H1 (cell line): ENCODE measurements at regions not wholly inside any gene's neighbourhood (a gene's known extent, or its start where the extent isn't known, plus 50 kb on each side); places are given as distances from the start of the nearest gene placed in this dataset.

Source experiments
- CTCF ChIA-PET: fragments of 300-600 bp; sonication (Branson Sonifier 250); formaldehyde crosslinking; loops from one replicate; lab custom pipeline; 2021; ENCODE audit not compliant: partially characterized antibody; lab: Charles Lee
- POLR2A ChIA-PET: fragments of 300-600 bp; sonication (Branson Sonifier 250); formaldehyde crosslinking; loops from one replicate; lab custom pipeline; 2021; ENCODE audit warnings: inconsistent platforms; ENCODE audit not compliant: partially characterized antibody; lab: Charles Lee
- DNase-seq, 2 experiments: peaks; one replicate each; pipeline versions ENCODE4 v3.0.0 to v3.0.0-alpha.2; 2010 to 2022; ENCODE audit warnings: low spot score in 2 of 2, low read depth in 1 of 2, mixed read lengths in 1 of 2
- FAIRE-seq: peaks from 2 replicates; lab custom pipeline; 2011; peaks lifted over from hg19 to GRCh38; lab: Jason Lieb, UNC
- H2AFZ ChIP-seq: 2 replicates; pipeline ENCODE4 v1.8.1; 2012; ENCODE audit warnings: low read length, inconsistent platforms
- H2AK5ac ChIP-seq: 2 replicates; pipeline ENCODE4 v1.6.1; 2013; ENCODE audit warnings: low read depth, low read length
- H2BK120ac ChIP-seq: replicated peaks from 2 replicates; pipeline ENCODE3; 2013; ENCODE audit warnings: low read depth, low read length, inconsistent platforms
- H2BK12ac ChIP-seq: 2 replicates; pipeline ENCODE4 v1.6.1; 2013; ENCODE audit warnings: low read depth, low read length
- H2BK15ac ChIP-seq: 2 replicates; pipeline ENCODE4 v1.6.1; 2013; ENCODE audit warnings: low read length
- H2BK20ac ChIP-seq: 2 replicates; pipeline ENCODE4 v1.6.1; 2013; ENCODE audit warnings: low read length
- H2BK5ac ChIP-seq: 2 replicates; pipeline ENCODE4 v1.6.1; 2013; ENCODE audit warnings: low read depth, low read length
- H3K14ac ChIP-seq: 2 replicates; pipeline ENCODE4 v1.6.1; 2013; ENCODE audit warnings: inconsistent platforms; ENCODE audit not compliant: insufficient read length
- H3K18ac ChIP-seq: 2 replicates; pipeline ENCODE4 v1.6.1; 2013; ENCODE audit warnings: low read length; ENCODE audit errors: extremely low read depth
- H3K23ac ChIP-seq: 2 replicates; pipeline ENCODE4 v1.6.1; 2013; ENCODE audit warnings: inconsistent platforms; ENCODE audit not compliant: insufficient read length
- H3K23me2 ChIP-seq: 2 replicates; pipeline ENCODE4 v1.6.1; 2013; ENCODE audit warnings: low read depth, low read length
- H3K27ac ChIP-seq: 2 replicates; pipeline ENCODE4 v1.6.1; 2011; ENCODE audit warnings: low read depth, low read length, inconsistent platforms
- H3K27me3 ChIP-seq, 4 experiments: replicated peaks in 1 of 4; 1 replicate in 1 of 4; 2 replicates in 3 of 4; pipeline versions ENCODE4 v1.6.1 to v1.8.1; 2011 to 2013; ENCODE audit warnings: low read length in 3 of 4, mild to moderate bottlenecking in 3 of 4, inconsistent platforms in 2 of 4, mixed read lengths in 2 of 4, moderate library complexity in 1 of 4; ENCODE audit not compliant: control insufficient read depth in 3 of 4, insufficient read depth in 3 of 4; ENCODE audit errors: extremely low read depth in 1 of 4
- H3K36me3 ChIP-seq, 4 experiments: 2 replicates each; pipeline versions ENCODE4 v1.6.1 to v1.8.1; 2011 to 2013; ENCODE audit warnings: mild to moderate bottlenecking in 4 of 4, low read length in 3 of 4, moderate library complexity in 2 of 4, control low read depth in 1 of 4, inconsistent platforms in 1 of 4; ENCODE audit not compliant: insufficient read depth in 4 of 4, control insufficient read depth in 2 of 4
- H3K4ac ChIP-seq: replicated peaks from 2 replicates; pipeline ENCODE3; 2013; ENCODE audit warnings: low read length, low read depth, mixed read lengths, inconsistent platforms; ENCODE audit not compliant: insufficient read length
- H3K4me1 ChIP-seq, 4 experiments: replicated peaks in 1 of 4; 1 replicate in 1 of 4; 2 replicates in 3 of 4; pipeline versions ENCODE4 v1.6.1 to v1.8.1; 2011 to 2013; ENCODE audit warnings: low read length in 3 of 4, inconsistent platforms in 2 of 4, mixed read lengths in 1 of 4; ENCODE audit not compliant: insufficient read depth in 4 of 4, control insufficient read depth in 3 of 4
- H3K4me2 ChIP-seq, 2 experiments: 2 replicates each; pipeline versions ENCODE4 v1.6.1 to v1.8.1; 2011 to 2013; ENCODE audit warnings: low read depth in 2 of 2, low read length in 2 of 2, control low read depth in 1 of 2, inconsistent platforms in 1 of 2, mild to moderate bottlenecking in 1 of 2; ENCODE audit not compliant: insufficient read depth in 1 of 2
- H3K4me3 ChIP-seq, 4 experiments: fragments of 200-600, 300-600 bp in 1 of 4; sonication (generic), shearing (Covaris generic), sonication (Bioruptor Twin) in 1 of 4; 2 replicates each; pipeline versions ENCODE4 v1.5.1 to v1.8.1; 2011 to 2016; ENCODE audit warnings: low read length in 4 of 4, low read depth in 3 of 4, control low read depth in 2 of 4, inconsistent platforms in 2 of 4, mild to moderate bottlenecking in 2 of 4, mixed read lengths in 1 of 4, moderate library complexity in 1 of 4; ENCODE audit not compliant: insufficient read depth in 2 of 4; ENCODE audit errors: extremely low read depth in 1 of 4
- H3K56ac ChIP-seq: replicated peaks from 2 replicates; pipeline ENCODE3; 2013; ENCODE audit warnings: low read depth, mild to moderate bottlenecking, mixed read lengths, low read length, inconsistent platforms; ENCODE audit not compliant: insufficient read length
- H3K79me1 ChIP-seq: 2 replicates; pipeline ENCODE4 v1.6.1; 2013; ENCODE audit warnings: low read depth, low read length, control low read depth
- H3K79me2 ChIP-seq, 2 experiments: 2 replicates each; pipeline versions ENCODE4 v1.6.1 to v1.8.1; 2012 to 2013; ENCODE audit warnings: low read length in 2 of 2, mild to moderate bottlenecking in 2 of 2, inconsistent platforms in 1 of 2; ENCODE audit not compliant: insufficient read depth in 2 of 2, control insufficient read depth in 1 of 2
- H3K9ac ChIP-seq, 4 experiments: replicated peaks in 1 of 4; 1 replicate in 1 of 4; 2 replicates in 3 of 4; pipeline versions ENCODE4 v1.6.1 to v1.8.1; 2011 to 2013; ENCODE audit warnings: low read depth in 3 of 4, low read length in 3 of 4, control low read depth in 2 of 4, mild to moderate bottlenecking in 2 of 4, moderate library complexity in 2 of 4, inconsistent platforms in 1 of 4; ENCODE audit errors: extremely low read depth in 1 of 4
- H3K9me3 ChIP-seq, 2 experiments: 2 replicates each; pipeline versions ENCODE4 v1.6.1 to v1.8.1; 2012 to 2013; ENCODE audit warnings: mild to moderate bottlenecking in 2 of 2, moderate library complexity in 2 of 2, control low read depth in 1 of 2, inconsistent platforms in 1 of 2, low read depth in 1 of 2, low read length in 1 of 2, mixed read lengths in 1 of 2; ENCODE audit not compliant: insufficient read depth in 2 of 2
- H4K20me1 ChIP-seq, 2 experiments: replicated peaks in 1 of 2; 2 replicates each; pipeline versions ENCODE3 to v1.8.1; 2011 to 2013; ENCODE audit warnings: inconsistent platforms in 2 of 2, low read length in 2 of 2, mild to moderate bottlenecking in 1 of 2; ENCODE audit not compliant: insufficient read depth in 2 of 2, control insufficient read depth in 1 of 2
- H4K5ac ChIP-seq: 2 replicates; pipeline ENCODE4 v1.6.1; 2013; ENCODE audit warnings: low read length, low read depth, mixed read lengths, inconsistent platforms; ENCODE audit not compliant: insufficient read length
- H4K8ac ChIP-seq: 2 replicates; pipeline ENCODE4 v1.8.0; 2013; ENCODE audit warnings: mild to moderate bottlenecking, moderate library complexity, low read length, inconsistent platforms; ENCODE audit not compliant: insufficient read depth; ENCODE audit errors: extremely low read depth
- H4K91ac ChIP-seq: replicated peaks from 2 replicates; pipeline ENCODE3; 2013; ENCODE audit warnings: low read length, mixed read lengths, inconsistent platforms; ENCODE audit not compliant: insufficient read length
- BACH1 ChIP-seq: IDR thresholded peaks from 2 replicates; pipeline ENCODE4 v1.6.1; 2012; ENCODE audit warnings: low read length, improper control_type of control experiment
- CBX5 ChIP-seq: fragments of 300-800, 300-1000 bp; sonication (generic); IDR thresholded peaks from 2 replicates; pipeline ENCODE4 v1.7.1; 2016; ENCODE audit warnings: antibody characterized with exemption, low read length, low read depth
- CEBPB ChIP-seq: IDR thresholded peaks from 2 replicates; pipeline ENCODE4 v1.6.1; 2012; ENCODE audit warnings: low read depth, low read length
- EGR1 ChIP-seq: IDR thresholded peaks from 2 replicates; pipeline ENCODE4 v1.6.1; 2011; ENCODE audit warnings: low read depth, low read length, borderline replicate concordance
- KDM4A ChIP-seq: IDR thresholded peaks from one replicate; pipeline ENCODE4 v1.7.1; 2012; ENCODE audit warnings: low read depth, mild to moderate bottlenecking, moderate library complexity, low read length, inconsistent platforms; ENCODE audit not compliant: severe bottlenecking
- MAFK ChIP-seq: IDR thresholded peaks from 2 replicates; pipeline ENCODE4 v1.6.1; 2012; ENCODE audit warnings: low read depth, mild to moderate bottlenecking, improper control_type of control experiment, low read length
- NRF1 ChIP-seq: IDR thresholded peaks from 2 replicates; pipeline ENCODE4 v1.6.1; 2011; ENCODE audit warnings: mild to moderate bottlenecking, low read depth, low read length, improper control_type of control experiment
- PHF8 ChIP-seq: fragments of 200-600 bp; sonication (generic); conservative IDR thresholded peaks from 2 replicates; pipeline ENCODE4 v1.7.1; 2012; ENCODE audit warnings: low read depth, mild to moderate bottlenecking, inconsistent platforms, low read length, moderate library complexity
- RNF2 ChIP-seq: fragments of 200-900, 300-1000 bp; sonication (generic); IDR thresholded peaks from 2 replicates; pipeline ENCODE4 v1.7.1; 2016; ENCODE audit warnings: borderline replicate concordance, low read depth, mild to moderate bottlenecking, antibody characterized with exemption, low read length; ENCODE audit not compliant: poor library complexity, severe bottlenecking; ENCODE audit errors: missing control alignments
- SUZ12 ChIP-seq: fragments of 200-600 bp; sonication (generic); IDR thresholded peaks from 2 replicates; pipeline ENCODE4 v1.6.1; 2012; ENCODE audit warnings: mild to moderate bottlenecking, inconsistent platforms, low read length, moderate library complexity, mixed read lengths
- YY1 ChIP-seq: IDR thresholded peaks from 2 replicates; pipeline ENCODE4 v1.6.1; 2011; ENCODE audit warnings: low read depth, mild to moderate bottlenecking, low read length
- WGBS, 2 experiments: shearing (Covaris generic) in 1 of 2; methylation state at CpG; one replicate each; pipeline versions ENCODE4 v1.1.6 to v1.1.7; 2013 to 2015; ENCODE audit warnings: low lambda C conversion rate in 2 of 2, mixed read lengths in 2 of 2, inconsistent platforms in 1 of 2, low coverage in 1 of 2, missing lambda C conversion rate in 1 of 2; ENCODE audit not compliant: insufficient replicate concordance in 2 of 2, insufficient coverage in 1 of 2, insufficient read length in 1 of 2; ENCODE audit errors: extremely low coverage in 1 of 2, missing lambda C conversion rate in 1 of 2; 5-methylcytosine and 5-hydroxymethylcytosine counted together
- TF ChIP-seq, protein P1 (sequence below): IDR thresholded peaks from 2 replicates; pipeline ENCODE4 v1.6.1; 2012; ENCODE audit warnings: low read length, inconsistent platforms

DNA sequence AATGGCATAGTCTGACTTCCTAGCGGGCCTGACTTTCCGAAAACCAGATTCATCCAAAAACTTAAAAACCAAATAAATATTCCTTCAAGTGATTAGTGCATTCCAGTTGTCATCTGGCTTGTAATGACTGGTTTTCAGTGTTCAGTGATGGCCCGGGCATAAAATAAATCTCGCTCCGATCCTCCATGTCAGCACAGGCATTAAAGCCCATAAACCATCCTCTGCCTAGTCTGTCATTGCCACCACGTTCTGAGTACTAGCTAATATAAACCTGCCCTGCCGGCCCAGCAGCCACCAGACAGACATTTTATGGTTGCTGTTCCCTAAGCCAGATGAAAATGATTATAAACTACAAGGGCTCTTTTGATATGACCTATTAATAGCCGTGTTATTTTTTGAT lies 232.3 kb upstream of the GMDS start:
- Histone ChIP-seq H3K56ac (no peak overlapping the region), H3K4ac (no peak overlapping the region), H3K79me2 (no peaks in the 10 kb centered on the region), H3K27ac (no peak overlapping the region), H3K4me3 (no peak overlapping the region), H2BK15ac (no peak overlapping the region), H3K23ac (no peak overlapping the region), H3K23me2 (no peaks in the 10 kb centered on the region), H2AFZ (no peak overlapping the region), H3K9me3 (peaks cover 4 to 6% of the 10 kb centered on the region in 2 experiments; a peak in 3 of 4 replicates), H2BK5ac (no peak overlapping the region), H2BK120ac (no peak overlapping the region), H3K4me1 (no peaks in the 10 kb centered on the region), H4K91ac (no peak overlapping the region), H3K18ac (no peak overlapping the region), H3K4me2 (no peak overlapping the region), H3K36me3 (no peaks in the 10 kb centered on the region), H4K8ac (peak overlapping the region; percentile 14; the same call in 1 of the 2 replicates), H3K79me1 (no peaks in the 10 kb centered on the region), H2BK20ac (no peak overlapping the region), H4K5ac (no peak overlapping the region), H3K9ac (no peak overlapping the region), H4K20me1 (no peaks in the 10 kb centered on the region), H2BK12ac (no peak overlapping the region), H3K27me3 (peaks cover 0 to 2% (median 0%) of the 10 kb centered on the region in 4 experiments; a peak in 1 of 7 replicates), H3K14ac (no peak overlapping the region), H2AK5ac (no peak overlapping the region)
- DNase-seq, result no peak
- WGBS, 2 experiments, result 91% methylated on average over 8 of the region's 8 CpGs; no CpG with 5 or more reads in 1 of the 2 experiments
- no peak for FAIRE-seq
- POLR2A ChIA-PET, result interaction anchor here (0.9 kb wide), 1 partner anchor 10 kb away, joined by 3 read pairs; no protein-coding TSS in a partner anchor
- CTCF ChIA-PET, result interaction anchor here (1.3 to 1.8 kb wide), 2 partner anchors 12 to 23 kb away, joined by 3 to 8 read pairs; no protein-coding TSS in a partner anchor
- TF ChIP-seq KDM4A (no peak), EGR1 (no peak), SUZ12 (no peak), NRF1 (no peak), PHF8 (no peak), CEBPB (no peak), RNF2 (no peak), BACH1 (no peak), YY1 (no peak), CBX5 (no peak), MAFK (no peak)
- TF ChIP-seq, protein P1, sequence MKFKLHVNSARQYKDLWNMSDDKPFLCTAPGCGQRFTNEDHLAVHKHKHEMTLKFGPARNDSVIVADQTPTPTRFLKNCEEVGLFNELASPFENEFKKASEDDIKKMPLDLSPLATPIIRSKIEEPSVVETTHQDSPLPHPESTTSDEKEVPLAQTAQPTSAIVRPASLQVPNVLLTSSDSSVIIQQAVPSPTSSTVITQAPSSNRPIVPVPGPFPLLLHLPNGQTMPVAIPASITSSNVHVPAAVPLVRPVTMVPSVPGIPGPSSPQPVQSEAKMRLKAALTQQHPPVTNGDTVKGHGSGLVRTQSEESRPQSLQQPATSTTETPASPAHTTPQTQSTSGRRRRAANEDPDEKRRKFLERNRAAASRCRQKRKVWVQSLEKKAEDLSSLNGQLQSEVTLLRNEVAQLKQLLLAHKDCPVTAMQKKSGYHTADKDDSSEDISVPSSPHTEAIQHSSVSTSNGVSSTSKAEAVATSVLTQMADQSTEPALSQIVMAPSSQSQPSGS, result no peak
